ENCODE measurements at regions not wholly inside any gene's neighbourhood (a gene's known extent, or its start where the extent isn't known, plus 50 kb on each side); places are given as distances from the start of the nearest gene placed in this dataset.

- H3K36me3 ChIP-seq (ENCODE audit: insufficient read depth, low read length), result no peaks in the 10 kb centered on the region
- H3K4me1 ChIP-seq (ENCODE audit: insufficient read depth, low read length), result no peaks in the 10 kb centered on the region
- ChIA-PET CTCF (ENCODE audit: partially characterized antibody) (no interaction called here), POLR2A (ENCODE audit: partially characterized antibody) (no interaction called here)
- Mint-ChIP-seq H3K9me3 (peaks cover 0 to 13% (median 3%) of the 10 kb centered on the region in 8 donors), H3K4me3 (no peak overlapping the region), H3K4me1 (no peaks in the 10 kb centered on the region), H3K27me3 (no peaks in the 10 kb centered on the region), H3K36me3 (no peaks in the 10 kb centered on the region), H3K27ac (no peak overlapping the region)
- H3K4me3 ChIP-seq (ENCODE audit: low read length in 2 of 2), result no peak overlapping the region
- no peaks in the 10 kb centered on the region for H3K9me3 ChIP-seq (ENCODE audit: control insufficient read depth in 1 of 2, low read length in 2 of 2)
- intact Hi-C loops (cut with micrococcal nuclease), result no loop called here
- no peaks in the 10 kb centered on the region for H3K27me3 ChIP-seq (ENCODE audit: insufficient read depth, low read length)
- no peak for DNase-seq
- no peak overlapping the region for H3K27ac ChIP-seq (ENCODE audit: low read depth, low read length)
These were observed 170.6 kb downstream of the POSTN start for GRCh38 chr13:37427843-37428494.

GRCh38 chr13:37418490-37418889, 180.1 kb downstream of the POSTN start:
- Histone ChIP-seq H3K9me3 (ENCODE audit: control insufficient read depth in 1 of 2, low read length in 2 of 2) (no peaks in the 10 kb centered on the region), H3K4me1 (ENCODE audit: insufficient read depth, low read length) (no peaks in the 10 kb centered on the region), H3K27ac (ENCODE audit: low read depth, low read length) (no peak overlapping the region), H3K4me3 (ENCODE audit: low read length in 2 of 2) (no peak overlapping the region), H3K36me3 (ENCODE audit: insufficient read depth, low read length) (no peaks in the 10 kb centered on the region), H3K27me3 (ENCODE audit: insufficient read depth, low read length) (no peaks in the 10 kb centered on the region)
- no peak overlapping the region for H3K4me3 Mint-ChIP-seq
- no peaks in the 10 kb centered on the region for H3K36me3 Mint-ChIP-seq
- ChIA-PET CTCF (ENCODE audit: partially characterized antibody) (no interaction called here), POLR2A (ENCODE audit: partially characterized antibody) (no interaction called here)
- no peaks in the 10 kb centered on the region for H3K4me1 Mint-ChIP-seq
- H3K27me3 Mint-ChIP-seq, result no peaks in the 10 kb centered on the region
- DNase-seq, result no peak
- intact Hi-C loops (cut with micrococcal nuclease), result no loop called here
- no peak overlapping the region for H3K27ac Mint-ChIP-seq
- peaks cover 0 to 8% (median 3%) of the 10 kb centered on the region in 8 donors for H3K9me3 Mint-ChIP-seq

GRCh38 chr13:37417060-37417441, 181.5 kb downstream of the POSTN start:
- peaks cover 0 to 4% (median 2%) of the 10 kb centered on the region in 8 donors for H3K9me3 Mint-ChIP-seq
- no peaks in the 10 kb centered on the region for H3K4me1 Mint-ChIP-seq
- H3K27ac ChIP-seq (ENCODE audit: low read depth, low read length), result no peak overlapping the region
- no peak overlapping the region for H3K4me3 Mint-ChIP-seq
- ChIA-PET CTCF (ENCODE audit: partially characterized antibody) (no interaction called here), POLR2A (ENCODE audit: partially characterized antibody) (no interaction called here)
- no peak for DNase-seq
- no peaks in the 10 kb centered on the region for H3K4me1 ChIP-seq (ENCODE audit: insufficient read depth, low read length)
- no peak overlapping the region for H3K27ac Mint-ChIP-seq
- intact Hi-C loops (cut with micrococcal nuclease), result no loop called here
- no peaks in the 10 kb centered on the region for H3K36me3 ChIP-seq (ENCODE audit: insufficient read depth, low read length)
- no peaks in the 10 kb centered on the region for H3K27me3 Mint-ChIP-seq
- no peaks in the 10 kb centered on the region for H3K36me3 Mint-ChIP-seq
- H3K4me3 ChIP-seq (ENCODE audit: low read length in 2 of 2), result no peak overlapping the region
- no peaks in the 10 kb centered on the region for H3K9me3 ChIP-seq (ENCODE audit: control insufficient read depth in 1 of 2, low read length in 2 of 2)
- H3K27me3 ChIP-seq (ENCODE audit: insufficient read depth, low read length), result no peaks in the 10 kb centered on the region

GRCh38 chr13:37416291-37417059, 182.1 kb downstream of the POSTN start:
- intact Hi-C loops (cut with micrococcal nuclease), result no loop called here

GRCh38 chr13:37413161-37413560, 185.4 kb downstream of the POSTN start:
- ChIA-PET CTCF (ENCODE audit: partially characterized antibody) (no interaction called here), POLR2A (ENCODE audit: partially characterized antibody) (no interaction called here)
- no peaks in the 10 kb centered on the region for H3K27me3 Mint-ChIP-seq
- no peak overlapping the region for H3K27ac Mint-ChIP-seq
- no peaks in the 10 kb centered on the region for H3K36me3 Mint-ChIP-seq
- no peaks in the 10 kb centered on the region for H3K4me1 ChIP-seq (ENCODE audit: insufficient read depth, low read length)
- DNase-seq, result no peak
- no peak overlapping the region for H3K4me3 ChIP-seq (ENCODE audit: low read length in 2 of 2)
- intact Hi-C loops (cut with micrococcal nuclease), result no loop called here
- H3K27me3 ChIP-seq (ENCODE audit: insufficient read depth, low read length), result no peaks in the 10 kb centered on the region
- H3K27ac ChIP-seq (ENCODE audit: low read depth, low read length), result no peak overlapping the region
- H3K36me3 ChIP-seq (ENCODE audit: insufficient read depth, low read length), result no peaks in the 10 kb centered on the region
- peaks cover 0 to 5% (median 0%) of the 10 kb centered on the region in 8 donors for H3K9me3 Mint-ChIP-seq
- no peaks in the 10 kb centered on the region for H3K4me1 Mint-ChIP-seq
- no peaks in the 10 kb centered on the region for H3K9me3 ChIP-seq (ENCODE audit: control insufficient read depth in 1 of 2, low read length in 2 of 2)
- H3K4me3 Mint-ChIP-seq, result no peak overlapping the region

More at GRCh38 chr13:37416291-37417059, 182.1 kb downstream of the POSTN start:
- H3K4me3 Mint-ChIP-seq, result no peak overlapping the region
- H3K4me1 Mint-ChIP-seq, result no peaks in the 10 kb centered on the region
- ChIA-PET CTCF (ENCODE audit: partially characterized antibody) (no interaction called here), POLR2A (ENCODE audit: partially characterized antibody) (no interaction called here)
- H3K4me3 ChIP-seq (ENCODE audit: low read length in 2 of 2), result no peak overlapping the region
- H3K36me3 ChIP-seq (ENCODE audit: insufficient read depth, low read length), result no peaks in the 10 kb centered on the region
- no peaks in the 10 kb centered on the region for H3K36me3 Mint-ChIP-seq
- H3K4me1 ChIP-seq (ENCODE audit: insufficient read depth, low read length), result no peaks in the 10 kb centered on the region
- no peaks in the 10 kb centered on the region for H3K9me3 ChIP-seq (ENCODE audit: control insufficient read depth in 1 of 2, low read length in 2 of 2)
- H3K27ac Mint-ChIP-seq, result no peak overlapping the region
- no peaks in the 10 kb centered on the region for H3K27me3 Mint-ChIP-seq
- H3K27me3 ChIP-seq (ENCODE audit: insufficient read depth, low read length), result no peaks in the 10 kb centered on the region
- peaks cover 0 to 4% (median 2%) of the 10 kb centered on the region in 8 donors for H3K9me3 Mint-ChIP-seq
- DNase-seq, result no peak
- H3K27ac ChIP-seq (ENCODE audit: low read depth, low read length), result no peak overlapping the region

GRCh38 chr13:37412241-37412921, 186.2 kb downstream of the POSTN start:
- no peaks in the 10 kb centered on the region for H3K4me1 ChIP-seq (ENCODE audit: insufficient read depth, low read length)
- no peaks in the 10 kb centered on the region for H3K36me3 ChIP-seq (ENCODE audit: insufficient read depth, low read length)
- intact Hi-C loops (cut with micrococcal nuclease), result no loop called here
- no peak overlapping the region for H3K4me3 ChIP-seq (ENCODE audit: low read length in 2 of 2)
- Mint-ChIP-seq H3K9me3 (peaks cover 0 to 3% (median 0%) of the 10 kb centered on the region in 8 donors), H3K27me3 (no peaks in the 10 kb centered on the region), H3K4me3 (no peak overlapping the region), H3K4me1 (no peaks in the 10 kb centered on the region), H3K27ac (no peak overlapping the region), H3K36me3 (no peaks in the 10 kb centered on the region)
- H3K27ac ChIP-seq (ENCODE audit: low read depth, low read length), result no peak overlapping the region
- CTCF ChIA-PET (ENCODE audit: partially characterized antibody), result no interaction called here
- no peak for DNase-seq
- no peaks in the 10 kb centered on the region for H3K27me3 ChIP-seq (ENCODE audit: insufficient read depth, low read length)
- no peaks in the 10 kb centered on the region for H3K9me3 ChIP-seq (ENCODE audit: control insufficient read depth in 1 of 2, low read length in 2 of 2)
- POLR2A ChIA-PET (ENCODE audit: partially characterized antibody), result no interaction called here

GRCh38 chr13:37410316-37410715, 188.3 kb downstream of the POSTN start:
- H3K4me1 ChIP-seq (ENCODE audit: insufficient read depth, low read length), result no peaks in the 10 kb centered on the region
- no peaks in the 10 kb centered on the region for H3K9me3 ChIP-seq (ENCODE audit: control insufficient read depth in 1 of 2, low read length in 2 of 2)
- no peak for DNase-seq
- H3K27ac ChIP-seq (ENCODE audit: low read depth, low read length), result no peak overlapping the region
- Mint-ChIP-seq H3K27me3 (no peaks in the 10 kb centered on the region), H3K27ac (no peak overlapping the region), H3K9me3 (peaks cover 0 to 4% (median 3%) of the 10 kb centered on the region in 8 donors), H3K4me1 (no peaks in the 10 kb centered on the region), H3K4me3 (no peak overlapping the region), H3K36me3 (no peaks in the 10 kb centered on the region)
- intact Hi-C loops (cut with micrococcal nuclease), result no loop called here
- CTCF ChIA-PET (ENCODE audit: partially characterized antibody), result no interaction called here
- H3K27me3 ChIP-seq (ENCODE audit: insufficient read depth, low read length), result no peaks in the 10 kb centered on the region
- no peak overlapping the region for H3K4me3 ChIP-seq (ENCODE audit: low read length in 2 of 2)
- POLR2A ChIA-PET (ENCODE audit: partially characterized antibody), result no interaction called here
- no peaks in the 10 kb centered on the region for H3K36me3 ChIP-seq (ENCODE audit: insufficient read depth, low read length)

All from CD4-positive, alpha-beta memory T cell (primary cell).